8988T (cell line): ENCODE measurements at regions not wholly inside any gene's neighbourhood (a gene's known extent, or its start where the extent isn't known, plus 50 kb on each side); places are given as distances from the start of the nearest gene placed in this dataset.
"Not testable (repeated sequence)": the region's sequence is repeated elsewhere in the genome, so short reads cannot be mapped to it uniquely, and the experiment has no call there.

Source experiments
- DNase-seq: peaks from one replicate; pipeline ENCODE4 v3.0.0; 2011

DNA sequence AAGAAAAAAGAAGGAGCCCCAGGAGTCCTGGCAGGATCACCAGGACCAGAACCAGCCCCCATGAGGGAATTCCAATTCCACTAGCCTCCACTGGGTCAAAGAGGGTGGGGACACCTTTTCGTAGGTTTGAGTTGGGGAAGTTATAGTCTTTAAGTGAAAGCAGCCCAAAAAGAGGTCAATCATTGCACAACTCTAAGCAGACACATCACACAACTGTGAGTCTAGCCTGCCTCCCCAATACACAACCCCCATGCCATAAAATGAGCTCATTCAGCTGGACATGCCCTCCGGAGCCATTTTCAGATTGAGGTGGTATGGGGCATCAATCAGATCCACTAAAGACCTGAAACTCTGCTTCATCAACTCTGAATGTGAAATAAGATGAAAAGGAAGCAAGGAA lies 179.9 kb downstream of the NPHP4 start:
- no peak for DNase-seq

- no peak for DNase-seq
Measured at GRCh38 chr1:5811419-5811818, 180.8 kb downstream of the NPHP4 start.

- no peak for DNase-seq
Measured at GRCh38 chr1:5810553-5811270, 181.5 kb downstream of the NPHP4 start.

DNA sequence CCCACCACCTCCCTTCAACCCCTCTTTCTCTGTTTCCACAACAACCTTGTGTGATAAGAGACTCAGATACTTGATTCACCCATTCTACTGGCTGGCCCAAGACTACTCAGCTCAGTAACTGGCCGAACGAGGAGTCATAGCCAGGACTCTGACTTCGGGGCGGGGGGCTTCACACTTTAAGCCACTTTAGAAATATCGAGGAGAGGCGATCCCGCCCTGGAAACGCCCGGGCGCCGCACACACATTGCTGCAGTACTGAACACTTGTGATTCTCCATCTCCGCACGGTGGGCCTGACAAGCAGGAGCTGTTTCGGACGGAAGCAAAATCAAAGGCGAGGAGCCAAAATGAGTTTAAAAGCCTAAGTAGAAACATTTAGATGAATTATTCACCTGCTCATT lies 182.1 kb downstream of the NPHP4 start:
- DNase-seq, result no peak

GRCh38 chr1:5809207-5809788 lies 182.9 kb downstream of the NPHP4 start:
- no peak for DNase-seq

DNA sequence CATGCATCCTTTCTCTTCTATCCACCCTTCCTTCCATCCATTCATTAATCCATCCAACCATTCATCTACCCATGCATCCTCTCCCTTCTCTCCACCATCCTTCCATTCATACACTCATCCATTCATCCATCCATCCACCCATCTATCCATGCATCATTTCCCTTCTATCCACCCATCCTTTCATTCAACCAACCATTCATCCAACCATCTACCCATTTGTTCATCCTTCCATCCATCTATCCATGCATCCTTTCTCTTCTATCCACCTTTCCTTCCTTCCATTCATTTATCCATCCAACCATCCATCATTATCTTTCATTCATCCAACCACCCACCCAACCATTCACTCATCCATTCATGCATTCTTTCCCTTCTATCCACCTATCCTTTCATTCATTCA lies 188.4 kb downstream of the NPHP4 start:
- no peak for DNase-seq

- no peak for DNase-seq
Measured at GRCh38 chr1:5802606-5803005, 189.6 kb downstream of the NPHP4 start.

GRCh38 chr1:5798904-5799303 lies 193.3 kb downstream of the NPHP4 start:
- DNase-seq, result no peak

DNA sequence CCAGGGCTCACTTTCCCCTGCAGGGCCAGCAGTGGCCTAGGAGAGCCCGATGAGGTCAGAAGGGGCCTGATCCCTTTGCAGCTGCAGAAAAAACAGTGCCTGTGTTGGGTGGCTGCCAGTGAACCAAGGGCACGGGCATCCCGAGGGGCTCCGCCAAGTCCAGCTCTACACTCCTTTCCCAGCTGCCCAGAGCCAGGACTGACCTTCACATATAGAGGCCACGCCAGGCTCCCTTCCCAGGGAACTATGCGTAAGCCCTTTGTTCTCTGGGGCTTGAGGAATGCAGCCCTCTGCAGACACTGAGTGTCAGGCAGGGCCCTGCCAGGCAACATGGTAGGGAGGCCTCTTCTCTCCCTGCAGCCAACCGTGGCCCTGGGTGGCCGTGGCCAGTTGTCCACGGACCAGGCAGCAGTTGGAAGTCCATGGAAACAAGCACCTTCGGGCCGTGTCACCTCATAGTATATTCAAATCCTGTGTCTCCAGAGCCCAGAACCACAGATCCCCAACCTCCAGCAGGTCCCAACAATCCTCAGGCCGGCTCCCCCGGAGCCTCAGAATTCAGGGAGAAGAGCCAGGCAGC lies 194.0 kb downstream of the NPHP4 start:
- no peak for DNase-seq

DNA sequence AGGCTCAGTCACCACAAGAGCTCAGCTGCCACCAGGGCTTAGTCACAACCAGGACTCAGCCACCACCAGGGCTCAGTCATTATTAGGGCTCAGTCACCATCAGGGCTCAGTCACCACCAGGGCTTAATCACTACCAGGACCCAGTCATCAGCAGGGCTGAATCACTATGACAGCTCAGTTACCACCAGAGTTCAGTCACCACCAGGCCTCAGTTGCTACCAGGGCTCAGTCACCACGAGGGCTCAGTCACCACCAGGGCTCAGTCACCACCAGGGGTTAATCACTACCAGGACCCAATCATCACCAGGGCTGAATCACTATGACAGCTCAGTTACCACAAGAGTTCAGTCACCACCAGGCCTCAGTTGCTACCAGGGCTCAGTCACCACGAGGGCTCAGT lies 196.2 kb downstream of the NPHP4 start:
- DNase-seq, result no peak

DNA sequence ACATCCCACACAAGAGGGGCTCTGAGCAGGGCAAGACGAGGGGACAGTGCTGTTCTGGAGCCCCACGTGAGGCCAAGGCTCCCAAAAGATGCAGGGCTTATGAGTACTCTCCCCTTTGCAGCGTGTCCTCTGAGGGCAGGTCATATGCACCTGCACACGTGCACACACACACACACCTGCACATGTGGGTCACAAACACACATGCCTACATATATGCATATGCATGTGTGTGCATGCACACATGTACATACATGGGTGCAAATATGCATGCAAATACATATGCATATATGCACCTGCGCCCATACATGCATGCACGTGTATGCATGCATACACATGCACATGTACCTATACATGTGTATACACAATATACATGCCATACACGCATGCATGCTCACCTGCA lies 197.9 kb downstream of the NPHP4 start:
- DNase-seq, result no peak

- no peak for DNase-seq
Measured at GRCh38 chr1:5793516-5793915, 198.7 kb downstream of the NPHP4 start.

- no peak for DNase-seq
Measured at GRCh38 chr1:5781079-5781478, 211.1 kb downstream of the NPHP4 start.

DNA sequence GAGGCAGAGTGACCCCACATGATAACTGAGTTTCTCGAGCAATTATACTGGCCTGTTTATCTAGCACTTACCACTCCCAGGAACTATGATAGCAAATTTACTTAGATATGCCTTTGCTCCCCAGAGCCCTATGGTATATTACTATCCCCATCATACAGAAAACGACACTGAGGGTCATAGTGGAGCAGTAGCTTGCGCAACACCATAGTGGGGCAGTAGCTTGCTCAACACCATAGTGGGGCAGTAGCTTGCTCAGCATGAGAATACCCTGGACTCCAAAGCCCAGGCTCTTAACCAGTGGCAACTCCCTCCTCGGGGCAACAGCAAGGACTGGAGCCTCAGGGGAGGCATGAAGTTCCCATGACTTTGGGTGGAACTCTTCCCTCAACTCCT lies 211.9 kb downstream of the NPHP4 start:
- no peak for DNase-seq

DNA sequence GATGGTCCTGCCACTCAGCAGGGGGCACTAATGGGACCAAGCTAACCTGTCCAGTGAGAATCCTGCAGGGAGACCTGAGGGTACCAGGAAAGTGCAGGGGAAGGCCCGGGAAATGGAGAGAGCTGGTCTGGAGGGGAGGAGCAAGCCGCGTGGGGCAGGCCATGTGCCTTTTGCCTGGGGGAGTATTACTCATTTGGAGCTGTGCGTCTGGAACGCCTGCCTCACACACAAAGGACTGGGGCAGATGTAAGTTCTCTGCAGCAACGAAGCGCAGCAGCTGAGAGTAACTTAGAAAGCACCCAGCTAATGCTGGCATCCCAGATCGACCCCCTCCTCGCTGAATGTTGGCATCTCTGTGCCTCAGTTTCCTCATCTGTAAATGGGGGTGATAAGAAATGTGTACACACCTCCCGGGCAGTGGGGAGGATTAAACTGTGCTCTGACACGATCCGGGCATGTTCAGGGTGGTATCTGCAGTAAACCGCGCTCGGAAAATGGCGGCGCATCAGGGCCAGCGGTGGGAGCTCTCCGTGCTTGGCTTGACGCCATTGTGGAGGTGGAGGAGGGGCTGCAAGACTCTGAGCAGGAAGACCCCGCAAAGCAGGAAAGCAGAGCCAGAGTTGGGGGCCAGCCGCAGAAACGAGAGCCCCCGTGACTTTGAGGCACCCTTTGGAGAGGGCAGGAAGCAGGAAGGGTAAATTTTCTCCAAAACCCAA lies 212.5 kb downstream of the NPHP4 start:
- no peak for DNase-seq

- DNase-seq, result no peak
Measured at GRCh38 chr1:5776035-5776550, 216.1 kb downstream of the NPHP4 start.

GRCh38 chr1:5774019-5774418 lies 218.2 kb downstream of the NPHP4 start:
- DNase-seq, result no peak

GRCh38 chr1:5771788-5772187 lies 220.4 kb downstream of the NPHP4 start:
- no peak for DNase-seq

DNA sequence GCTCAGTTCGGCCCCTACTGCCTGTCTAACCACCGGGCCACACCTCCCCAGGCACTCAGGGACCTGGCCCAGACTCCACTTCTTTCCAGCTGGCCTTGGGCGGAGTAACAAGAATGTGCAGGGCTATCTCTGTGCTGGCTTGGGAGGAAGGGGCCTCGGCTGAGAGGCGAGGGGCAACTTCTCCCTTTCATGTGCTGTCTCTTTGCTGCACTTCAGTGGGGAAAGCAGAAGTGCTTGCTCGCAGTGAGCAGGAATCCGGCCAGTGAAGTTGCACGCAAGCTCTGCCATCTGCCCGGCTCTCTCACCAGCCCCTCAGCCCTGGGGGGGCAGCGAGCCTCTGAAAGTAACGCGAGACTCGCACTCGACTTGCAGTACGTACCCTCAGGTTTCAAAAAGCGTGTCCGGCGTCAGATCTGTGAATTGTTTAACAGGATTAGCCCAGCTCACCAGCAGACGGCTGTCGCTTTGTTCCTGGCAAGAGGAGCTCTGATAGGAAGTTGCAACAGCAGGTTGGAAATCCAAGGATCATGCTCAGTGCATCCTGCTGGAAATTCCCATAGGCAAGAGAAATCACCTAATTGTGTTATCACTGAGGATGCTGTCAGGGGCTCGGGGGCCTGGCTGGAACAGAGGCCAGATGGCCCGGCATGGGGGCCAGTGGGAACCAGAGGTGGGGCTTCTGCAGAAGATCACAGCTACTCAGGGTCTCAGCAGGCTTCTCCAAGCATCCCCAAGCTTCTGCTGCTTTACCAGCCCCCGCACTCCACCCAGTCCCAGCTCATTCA lies 221.1 kb downstream of the NPHP4 start:
- DNase-seq, result no peak

DNA sequence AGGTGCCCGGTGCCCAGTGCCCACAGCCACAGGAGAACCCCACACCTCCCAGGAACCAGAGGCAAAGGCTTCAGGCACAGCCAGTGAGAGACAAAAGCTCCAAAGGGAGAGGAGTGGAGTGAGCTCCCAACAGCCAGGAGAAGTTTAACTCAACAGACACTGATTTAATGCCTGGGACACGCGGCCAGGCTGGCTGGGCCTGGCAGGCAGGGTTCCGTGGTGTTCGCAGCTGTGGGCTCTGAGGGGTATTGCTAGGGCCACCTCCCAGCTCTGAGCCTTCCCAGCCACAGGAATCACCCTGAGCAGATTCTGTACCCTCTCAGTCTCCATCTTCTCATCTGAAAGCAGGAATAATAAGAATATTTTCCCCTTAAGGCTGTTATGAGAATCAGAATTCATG lies 222.5 kb downstream of the NPHP4 start:
- no peak for DNase-seq

GRCh38 chr1:5769146-5769545 lies 223.1 kb downstream of the NPHP4 start:
- no peak for DNase-seq

- no peak for DNase-seq
Measured at GRCh38 chr1:5768014-5768413, 224.2 kb downstream of the NPHP4 start.

DNA sequence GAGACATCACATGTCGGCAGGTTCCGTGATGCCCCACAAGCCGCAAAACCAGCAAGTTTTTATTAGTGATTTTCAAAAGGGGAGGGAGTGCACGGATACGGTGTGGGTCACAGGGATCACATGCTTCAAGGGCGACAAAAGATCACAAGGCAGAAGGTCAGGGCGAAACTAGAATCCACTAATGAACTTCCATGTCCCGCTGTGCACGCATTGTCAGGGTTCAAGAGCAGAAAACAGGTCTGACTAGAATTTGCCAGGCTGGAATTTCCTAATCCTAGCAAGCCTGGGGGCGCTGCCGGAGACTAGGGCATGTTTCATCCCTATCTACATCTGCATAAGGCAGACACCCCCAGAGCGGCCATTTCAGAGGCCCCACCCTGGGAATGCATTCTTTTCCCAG lies 225.2 kb downstream of the NPHP4 start:
- not testable (repeated sequence) for DNase-seq
